ENCODE measurements at regions not wholly inside any gene's neighbourhood (a gene's known extent, or its start where the extent isn't known, plus 50 kb on each side); places are given as distances from the start of the nearest gene placed in this dataset.

DNA sequence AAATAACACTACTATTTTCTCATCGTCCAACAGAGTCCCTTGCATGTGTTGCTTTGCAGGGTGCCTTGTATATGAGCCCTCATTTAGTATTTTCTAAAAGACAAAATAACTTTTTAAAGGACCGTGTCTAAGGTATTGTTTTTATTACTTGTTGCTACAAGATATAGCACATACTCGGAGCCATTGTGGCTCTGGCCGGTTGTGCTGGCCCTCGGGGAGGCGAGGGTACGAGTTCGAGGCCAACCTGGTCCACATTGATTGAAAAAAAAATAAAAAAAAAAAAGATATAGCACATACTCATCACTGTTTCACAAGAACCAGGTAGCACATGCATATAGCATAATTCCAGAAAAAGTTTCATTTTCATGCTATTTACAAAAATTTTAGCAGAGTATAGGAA is 869.2 kb downstream of the MRPL39 start:
- ATAC-seq (ENCODE audit: low read depth) = no peak
- no peaks in the 10 kb centered on the region for H3K9me3 ChIP-seq (ENCODE audit: severe bottlenecking)
- no peaks in the 10 kb centered on the region for H3K4me1 ChIP-seq (ENCODE audit: insufficient read depth, poor library complexity, severe bottlenecking)
- no peaks in the 10 kb centered on the region for H3K27me3 ChIP-seq (ENCODE audit: insufficient read depth, poor library complexity, severe bottlenecking)
- no peak overlapping the region for H3K27ac ChIP-seq (ENCODE audit: poor library complexity, severe bottlenecking)
- DNase-seq (ENCODE audit: low spot score) = no peak
- TF ChIP-seq, protein P1, sequence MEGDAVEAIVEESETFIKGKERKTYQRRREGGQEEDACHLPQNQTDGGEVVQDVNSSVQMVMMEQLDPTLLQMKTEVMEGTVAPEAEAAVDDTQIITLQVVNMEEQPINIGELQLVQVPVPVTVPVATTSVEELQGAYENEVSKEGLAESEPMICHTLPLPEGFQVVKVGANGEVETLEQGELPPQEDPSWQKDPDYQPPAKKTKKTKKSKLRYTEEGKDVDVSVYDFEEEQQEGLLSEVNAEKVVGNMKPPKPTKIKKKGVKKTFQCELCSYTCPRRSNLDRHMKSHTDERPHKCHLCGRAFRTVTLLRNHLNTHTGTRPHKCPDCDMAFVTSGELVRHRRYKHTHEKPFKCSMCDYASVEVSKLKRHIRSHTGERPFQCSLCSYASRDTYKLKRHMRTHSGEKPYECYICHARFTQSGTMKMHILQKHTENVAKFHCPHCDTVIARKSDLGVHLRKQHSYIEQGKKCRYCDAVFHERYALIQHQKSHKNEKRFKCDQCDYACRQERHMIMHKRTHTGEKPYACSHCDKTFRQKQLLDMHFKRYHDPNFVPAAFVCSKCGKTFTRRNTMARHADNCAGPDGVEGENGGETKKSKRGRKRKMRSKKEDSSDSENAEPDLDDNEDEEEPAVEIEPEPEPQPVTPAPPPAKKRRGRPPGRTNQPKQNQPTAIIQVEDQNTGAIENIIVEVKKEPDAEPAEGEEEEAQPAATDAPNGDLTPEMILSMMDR (IDR thresholded peaks at IDR 0.05; ENCODE audit: poor library complexity, severe bottlenecking) = no peak
- no peaks in the 10 kb centered on the region for H3K36me3 ChIP-seq (ENCODE audit: low read depth)
- H3K4me3 ChIP-seq (ENCODE audit: severe bottlenecking) = no peak overlapping the region

DNA sequence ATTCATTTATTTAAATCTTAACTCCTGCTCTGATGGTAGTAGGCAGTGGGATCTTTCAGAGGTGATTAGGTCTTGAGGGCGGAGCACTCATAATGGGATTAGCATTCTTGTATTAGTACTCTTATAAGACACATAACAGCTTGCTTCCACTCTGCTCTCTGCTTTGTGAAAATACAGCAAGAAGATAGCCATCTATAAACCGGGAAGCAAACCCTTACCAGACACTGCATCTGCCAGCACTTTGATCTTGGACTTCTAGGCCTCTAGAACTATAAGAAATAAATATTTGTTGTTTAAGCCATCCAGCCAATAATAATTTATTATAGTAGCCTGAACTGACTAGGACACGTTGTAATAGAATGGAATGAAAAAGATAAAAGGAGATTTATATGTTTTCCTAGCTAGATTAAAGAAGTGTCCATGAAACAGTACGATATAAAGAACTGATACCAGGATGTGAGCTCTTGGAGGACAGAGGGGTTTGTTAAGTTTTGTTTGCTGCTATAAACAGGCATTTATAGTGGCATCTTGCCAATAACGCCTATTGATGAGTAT is 869.9 kb downstream of the MRPL39 start:
- ATAC-seq (ENCODE audit: low read depth) (no peak), DNase-seq (ENCODE audit: low spot score) (no peak)
- Histone ChIP-seq H3K27ac (ENCODE audit: poor library complexity, severe bottlenecking) (no peak overlapping the region), H3K9me3 (ENCODE audit: severe bottlenecking) (no peaks in the 10 kb centered on the region), H3K4me3 (ENCODE audit: severe bottlenecking) (no peak overlapping the region), H3K4me1 (ENCODE audit: insufficient read depth, poor library complexity, severe bottlenecking) (no peaks in the 10 kb centered on the region), H3K36me3 (ENCODE audit: low read depth) (no peaks in the 10 kb centered on the region), H3K27me3 (ENCODE audit: insufficient read depth, poor library complexity, severe bottlenecking) (no peaks in the 10 kb centered on the region)
- TF ChIP-seq, protein P1 (IDR thresholded peaks at IDR 0.05; ENCODE audit: poor library complexity, severe bottlenecking) = no peak

DNA sequence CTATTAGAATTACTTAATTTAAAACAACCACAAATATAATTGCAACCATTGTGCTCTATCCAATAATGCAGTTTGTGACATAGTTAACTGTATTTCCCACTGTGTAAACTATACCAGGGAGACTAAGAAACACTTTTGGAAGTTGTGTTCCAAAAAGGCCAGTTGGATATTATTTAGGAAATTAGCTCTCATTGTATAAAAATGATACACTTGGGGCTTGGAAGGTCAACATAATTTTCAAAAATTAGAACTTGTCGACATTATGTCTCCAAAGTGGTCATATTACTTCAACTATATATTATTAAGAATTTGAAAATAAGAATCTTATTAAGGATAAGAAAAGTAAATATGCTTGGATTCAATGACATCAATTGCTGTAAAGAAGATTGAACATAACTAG is 876.6 kb downstream of the MRPL39 start:
- Histone ChIP-seq H3K4me3 (ENCODE audit: severe bottlenecking) (no peak overlapping the region), H3K4me1 (ENCODE audit: insufficient read depth, poor library complexity, severe bottlenecking) (no peaks in the 10 kb centered on the region), H3K27ac (ENCODE audit: poor library complexity, severe bottlenecking) (no peak overlapping the region), H3K27me3 (ENCODE audit: insufficient read depth, poor library complexity, severe bottlenecking) (no peaks in the 10 kb centered on the region), H3K9me3 (ENCODE audit: severe bottlenecking) (no peaks in the 10 kb centered on the region), H3K36me3 (ENCODE audit: low read depth) (no peaks in the 10 kb centered on the region)
- TF ChIP-seq, protein P1 (IDR thresholded peaks at IDR 0.05; ENCODE audit: poor library complexity, severe bottlenecking) = no peak
- ATAC-seq (ENCODE audit: low read depth) (no peak), DNase-seq (ENCODE audit: low spot score) (no peak)

DNA sequence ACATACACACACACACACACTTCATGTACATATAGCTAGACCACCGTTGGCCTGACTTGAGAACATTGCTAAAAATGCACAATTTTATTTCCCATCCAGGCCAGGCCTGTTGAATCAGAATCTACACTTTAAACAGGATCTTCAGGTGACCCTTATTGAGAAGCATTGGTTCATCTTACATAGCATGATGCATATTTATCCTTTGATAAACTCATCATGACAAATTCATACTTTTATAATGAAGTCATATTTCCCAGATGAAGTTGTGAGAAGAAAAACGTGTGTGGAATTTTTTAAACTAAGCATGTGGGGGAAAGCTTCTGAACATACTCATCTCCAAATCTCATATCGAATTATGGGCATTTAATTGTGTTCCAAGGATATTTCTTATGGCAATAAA is 877.7 kb downstream of the MRPL39 start:
- Histone ChIP-seq H3K9me3 (ENCODE audit: severe bottlenecking) (no peaks in the 10 kb centered on the region), H3K36me3 (ENCODE audit: low read depth) (no peaks in the 10 kb centered on the region), H3K4me3 (ENCODE audit: severe bottlenecking) (no peak overlapping the region), H3K27ac (ENCODE audit: poor library complexity, severe bottlenecking) (no peak overlapping the region), H3K4me1 (ENCODE audit: insufficient read depth, poor library complexity, severe bottlenecking) (no peaks in the 10 kb centered on the region), H3K27me3 (ENCODE audit: insufficient read depth, poor library complexity, severe bottlenecking) (no peaks in the 10 kb centered on the region)
- peak; percentile 21; the same call in 1 of the 3 replicates for ATAC-seq (ENCODE audit: low read depth)
- TF ChIP-seq, protein P1 (IDR thresholded peaks at IDR 0.05; ENCODE audit: poor library complexity, severe bottlenecking) = no peak
- no peak for DNase-seq (ENCODE audit: low spot score)

DNA sequence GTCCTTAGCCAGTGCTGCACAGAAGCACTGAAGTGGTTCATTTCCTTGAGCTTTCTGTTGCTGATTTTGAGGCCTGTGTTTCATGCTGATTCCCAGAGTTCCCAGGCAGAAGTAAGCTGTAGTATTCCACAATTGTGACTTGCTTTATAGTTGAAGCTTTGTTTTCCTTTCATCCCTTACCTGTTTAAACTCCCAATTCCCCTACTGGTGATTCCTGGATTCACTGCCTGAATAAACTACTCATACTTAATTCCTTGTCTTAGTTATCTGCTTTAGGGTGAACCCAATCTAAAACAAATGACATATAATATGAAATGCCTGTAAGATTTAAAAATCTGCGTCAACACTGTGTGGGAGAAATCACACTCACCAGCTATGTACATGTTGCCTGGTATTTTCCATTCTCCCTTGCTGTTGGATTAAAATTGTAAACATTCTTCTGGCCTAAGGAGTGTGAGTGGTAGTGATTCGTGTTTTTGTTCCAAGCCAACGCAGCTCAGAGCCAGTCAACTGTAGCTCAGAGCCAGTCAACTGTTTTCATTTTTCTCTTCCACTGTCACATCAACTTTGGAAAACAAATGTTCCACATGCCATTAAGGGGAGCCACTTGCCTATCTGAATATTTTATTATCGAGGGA is 879.4 kb downstream of the MRPL39 start:
- DNase-seq (ENCODE audit: low spot score) (no peak), ATAC-seq (ENCODE audit: low read depth) (no peak)
- Histone ChIP-seq H3K27me3 (ENCODE audit: insufficient read depth, poor library complexity, severe bottlenecking) (peaks cover 9% of the 10 kb centered on the region), H3K4me1 (ENCODE audit: insufficient read depth, poor library complexity, severe bottlenecking) (no peaks in the 10 kb centered on the region), H3K9me3 (ENCODE audit: severe bottlenecking) (no peaks in the 10 kb centered on the region), H3K27ac (ENCODE audit: poor library complexity, severe bottlenecking) (no peak overlapping the region), H3K4me3 (ENCODE audit: severe bottlenecking) (no peak overlapping the region), H3K36me3 (ENCODE audit: low read depth) (no peaks in the 10 kb centered on the region)
- TF ChIP-seq, protein P1 (IDR thresholded peaks at IDR 0.05; ENCODE audit: poor library complexity, severe bottlenecking) = no peak

Measured in RWPE2 (cell line).